Right atrium auricular region (tissue), 2 donors: ENCODE measurements at regions not wholly inside any gene's neighbourhood (a gene's known extent, or its start where the extent isn't known, plus 50 kb on each side); places are given as distances from the start of the nearest gene placed in this dataset.

ENCODE experiments used
- DNase-seq: peaks from one replicate; pipeline ENCODE4 v3.0.0-alpha.2; 2019; ENCODE audit warnings: low spot score
- H3K27ac ChIP-seq, 2 donors: fragments of 200-600 bp; sonication (generic); 1 replicate in 1 of 2; 2 replicates in 1 of 2; pipeline ENCODE4 v1.5.1; 2016 to 2019
- H3K27me3 ChIP-seq, 2 donors: fragments of 200-600 bp; sonication (generic); one replicate each; pipeline versions ENCODE4 v1.5.1 to v1.6.0; 2017 to 2019
- H3K36me3 ChIP-seq: fragments of 200-600 bp; sonication (generic); one replicate; pipeline ENCODE4 v1.5.1; 2016
- H3K4me1 ChIP-seq, 2 donors: fragments of 200-600 bp; sonication (generic); one replicate each; pipeline versions ENCODE4 v1.5.1 to v1.6.0; 2017 to 2019
- H3K4me3 ChIP-seq, 2 donors: fragments of 200-600 bp; sonication (generic); 1 replicate in 1 of 2; 2 replicates in 1 of 2; pipeline ENCODE4 v1.5.1; 2017 to 2019; ENCODE audit warnings: mild to moderate bottlenecking in 1 of 2, moderate library complexity in 1 of 2
- H3K9me3 ChIP-seq, 2 donors: fragments of 200-600 bp; sonication (generic); one replicate each; pipeline ENCODE4 v1.5.1; 2019
- TF ChIP-seq, protein P1 (sequence below), 2 donors: fragments of 200-600 bp; sonication (generic); IDR thresholded peaks; one replicate each; pipeline ENCODE4 v1.5.1; 2019; ENCODE audit warnings: antibody characterized with exemption in 2 of 2

DNA sequence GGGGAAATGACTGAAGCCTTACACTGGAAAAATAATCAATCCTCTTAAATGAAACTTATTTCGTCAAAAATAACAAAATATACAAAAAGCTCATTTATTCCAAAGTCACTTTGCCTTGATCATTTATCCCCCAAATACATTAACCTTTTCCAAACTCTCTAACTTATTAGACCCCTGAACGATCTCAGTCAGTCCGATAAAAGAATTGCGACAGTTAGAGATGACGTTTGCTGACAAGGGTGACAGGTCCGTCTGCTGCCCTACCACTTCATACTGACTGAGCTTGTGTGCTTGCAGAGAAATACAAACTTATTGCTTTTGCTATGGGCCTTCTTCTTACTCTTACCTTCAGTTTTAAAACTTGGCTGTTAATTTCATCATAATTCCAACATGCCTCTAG, 169.7 kb downstream of the ZDHHC21 start:
- H3K4me3 ChIP-seq: no peak overlapping the region
- H3K9me3 ChIP-seq: no peaks in the 10 kb centered on the region
- no peak overlapping the region for H3K27ac ChIP-seq
- H3K27me3 ChIP-seq: no peaks in the 10 kb centered on the region
- TF ChIP-seq, protein P1, sequence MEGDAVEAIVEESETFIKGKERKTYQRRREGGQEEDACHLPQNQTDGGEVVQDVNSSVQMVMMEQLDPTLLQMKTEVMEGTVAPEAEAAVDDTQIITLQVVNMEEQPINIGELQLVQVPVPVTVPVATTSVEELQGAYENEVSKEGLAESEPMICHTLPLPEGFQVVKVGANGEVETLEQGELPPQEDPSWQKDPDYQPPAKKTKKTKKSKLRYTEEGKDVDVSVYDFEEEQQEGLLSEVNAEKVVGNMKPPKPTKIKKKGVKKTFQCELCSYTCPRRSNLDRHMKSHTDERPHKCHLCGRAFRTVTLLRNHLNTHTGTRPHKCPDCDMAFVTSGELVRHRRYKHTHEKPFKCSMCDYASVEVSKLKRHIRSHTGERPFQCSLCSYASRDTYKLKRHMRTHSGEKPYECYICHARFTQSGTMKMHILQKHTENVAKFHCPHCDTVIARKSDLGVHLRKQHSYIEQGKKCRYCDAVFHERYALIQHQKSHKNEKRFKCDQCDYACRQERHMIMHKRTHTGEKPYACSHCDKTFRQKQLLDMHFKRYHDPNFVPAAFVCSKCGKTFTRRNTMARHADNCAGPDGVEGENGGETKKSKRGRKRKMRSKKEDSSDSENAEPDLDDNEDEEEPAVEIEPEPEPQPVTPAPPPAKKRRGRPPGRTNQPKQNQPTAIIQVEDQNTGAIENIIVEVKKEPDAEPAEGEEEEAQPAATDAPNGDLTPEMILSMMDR (IDR thresholded peaks at IDR 0.05): no peak
- no peaks in the 10 kb centered on the region for H3K4me1 ChIP-seq
- no peak for DNase-seq
- H3K36me3 ChIP-seq: no peaks in the 10 kb centered on the region

DNA sequence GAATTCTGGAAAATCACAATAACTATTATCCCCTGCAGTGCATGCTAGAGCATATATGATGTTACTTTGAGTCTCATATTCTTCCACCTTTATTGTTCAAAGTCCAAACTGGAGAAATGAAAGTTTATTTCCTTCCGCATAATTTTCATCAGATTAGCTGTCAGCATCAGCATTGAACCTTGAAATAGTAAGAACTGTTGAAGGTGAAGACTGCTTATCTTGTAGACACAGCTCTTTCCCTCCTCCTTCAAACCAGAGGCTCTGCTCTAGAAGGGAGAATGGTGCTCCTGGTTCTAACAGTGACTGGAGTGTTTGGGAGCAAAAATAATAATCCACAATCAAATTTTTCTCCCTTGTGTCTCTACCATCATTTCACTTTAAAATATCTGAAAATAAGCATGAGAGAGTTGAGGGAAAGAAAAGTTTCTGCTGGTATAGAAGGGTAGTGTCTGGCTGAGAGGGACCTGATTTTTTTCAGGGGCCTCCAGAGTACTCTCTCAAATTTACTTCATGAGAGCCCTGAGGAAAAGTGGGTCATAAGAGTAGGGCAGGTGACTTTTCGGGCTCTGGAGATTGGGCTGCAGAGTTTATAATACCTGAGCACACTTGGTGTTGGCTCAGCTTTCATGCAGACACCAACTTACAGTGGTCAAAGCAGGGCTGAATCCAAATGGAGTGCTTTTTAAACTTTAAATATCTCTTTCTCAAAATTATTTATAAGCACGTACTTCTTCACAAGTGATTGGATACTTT, 170.4 kb downstream of the ZDHHC21 start:
- H3K27me3 ChIP-seq: no peaks in the 10 kb centered on the region
- no peaks in the 10 kb centered on the region for H3K9me3 ChIP-seq
- H3K4me1 ChIP-seq: no peaks in the 10 kb centered on the region
- no peaks in the 10 kb centered on the region for H3K36me3 ChIP-seq
- DNase-seq: no peak
- no peak overlapping the region for H3K27ac ChIP-seq
- no peak overlapping the region for H3K4me3 ChIP-seq
- TF ChIP-seq, protein P1 (IDR thresholded peaks at IDR 0.05): no peak

DNA sequence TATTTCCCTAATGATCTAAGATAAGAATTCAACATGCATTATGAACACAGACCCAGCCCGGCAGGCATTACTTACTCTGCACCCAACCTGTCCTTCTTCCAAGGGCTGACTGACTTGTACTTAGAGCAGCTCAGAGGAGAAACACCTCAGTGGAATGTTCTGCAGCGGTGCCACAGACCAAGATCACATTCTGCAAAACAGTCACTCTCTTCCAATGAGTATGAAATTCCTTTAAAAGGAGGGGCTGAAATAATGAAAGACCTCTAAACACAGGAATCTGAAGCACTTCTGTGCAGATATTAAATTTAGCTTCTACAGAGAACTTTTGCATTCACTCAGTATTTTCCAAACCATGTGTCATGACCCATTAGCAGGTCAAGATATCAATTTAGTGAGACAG, 172.9 kb downstream of the ZDHHC21 start:
- TF ChIP-seq, protein P1 (IDR thresholded peaks at IDR 0.05): no peak
- Histone ChIP-seq H3K4me1 (no peaks in the 10 kb centered on the region), H3K27me3 (no peaks in the 10 kb centered on the region), H3K4me3 (no peak overlapping the region), H3K36me3 (no peaks in the 10 kb centered on the region), H3K27ac (no peak overlapping the region), H3K9me3 (no peaks in the 10 kb centered on the region)
- no peak for DNase-seq

- DNase-seq: no peak
- Histone ChIP-seq H3K27ac (no peak overlapping the region), H3K4me1 (no peaks in the 10 kb centered on the region), H3K9me3 (no peaks in the 10 kb centered on the region), H3K36me3 (no peaks in the 10 kb centered on the region), H3K4me3 (no peak overlapping the region), H3K27me3 (no peaks in the 10 kb centered on the region)
- TF ChIP-seq, protein P1 (IDR thresholded peaks at IDR 0.05): no peak
Measured at GRCh38 chr9:14517154-14517906, 175.9 kb downstream of the ZDHHC21 start.

- TF ChIP-seq, protein P1 (IDR thresholded peaks at IDR 0.05): no peak
- H3K4me3 ChIP-seq: no peak overlapping the region
- no peak for DNase-seq
- no peaks in the 10 kb centered on the region for H3K4me1 ChIP-seq
- no peak overlapping the region for H3K27ac ChIP-seq
- H3K27me3 ChIP-seq: no peaks in the 10 kb centered on the region
- no peaks in the 10 kb centered on the region for H3K36me3 ChIP-seq
- H3K9me3 ChIP-seq: no peaks in the 10 kb centered on the region
Measured at GRCh38 chr9:14516656-14517055, 176.6 kb downstream of the ZDHHC21 start.
